Mesothelial cell of epicardium (in vitro differentiated cells): ENCODE measurements at regions not wholly inside any gene's neighbourhood (a gene's known extent, or its start where the extent isn't known, plus 50 kb on each side); places are given as distances from the start of the nearest gene placed in this dataset.

Experiments
- DNase-seq, 2 experiments: peaks; one replicate each; pipeline ENCODE4 v3.0.0; 2021; ENCODE audit warnings: low spot score in 2 of 2; ENCODE audit not compliant: unreplicated experiment in 2 of 2
- H3K27ac Mint-ChIP-seq: 2 replicates; pipeline ENCODE4 v1.8.0; 2021; ENCODE audit warnings: mixed read lengths
- H3K27me3 Mint-ChIP-seq: 2 replicates; pipeline ENCODE4 v1.8.0; 2021; ENCODE audit warnings: low read depth, mixed read lengths
- H3K36me3 Mint-ChIP-seq: 2 replicates; pipeline ENCODE4 v1.8.0; 2021; ENCODE audit warnings: mixed read lengths
- H3K4me1 Mint-ChIP-seq: 2 replicates; pipeline ENCODE4 v1.8.0; 2021; ENCODE audit warnings: mixed read lengths
- H3K4me3 Mint-ChIP-seq: 2 replicates; pipeline ENCODE4 v1.8.0; 2021; ENCODE audit warnings: mild to moderate bottlenecking, moderate library complexity, mixed read lengths
- H3K9me3 Mint-ChIP-seq: 2 replicates; pipeline ENCODE4 v1.8.0; 2021; ENCODE audit warnings: mixed read lengths
- TF ChIP-seq, protein P1 (sequence below): fragments of 200-600 bp; sonication (generic); IDR thresholded peaks from one replicate; pipeline ENCODE4 v1.5.0; 2021; ENCODE audit warnings: antibody characterized with exemption; ENCODE audit not compliant: unreplicated experiment

DNA sequence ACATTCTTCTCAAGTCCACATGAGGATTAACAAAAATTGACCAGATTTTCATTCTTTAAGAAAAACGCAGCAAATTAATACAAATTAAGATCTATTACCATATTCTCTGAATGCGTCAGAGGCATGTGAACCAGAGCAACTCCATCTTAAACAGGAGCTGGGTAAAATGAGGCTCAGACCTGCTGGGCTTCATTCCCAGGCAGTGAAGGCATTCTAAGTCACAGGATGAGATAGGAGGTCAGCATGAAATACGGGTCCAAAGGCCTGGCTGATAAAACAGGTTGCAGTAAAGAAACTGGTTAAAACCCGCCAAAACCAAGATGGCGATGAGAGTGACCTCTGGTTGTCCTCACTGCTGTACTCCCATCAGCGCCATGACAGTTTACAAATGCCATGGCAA, 217.6 kb downstream of the RDH14 start:
- no peak overlapping the region for H3K4me3 Mint-ChIP-seq
- H3K4me1 Mint-ChIP-seq: peaks cover 10% of the 10 kb centered on the region
- peaks cover 12% of the 10 kb centered on the region for H3K9me3 Mint-ChIP-seq
- no peaks in the 10 kb centered on the region for H3K27me3 Mint-ChIP-seq
- DNase-seq: no peak
- TF ChIP-seq, protein P1, sequence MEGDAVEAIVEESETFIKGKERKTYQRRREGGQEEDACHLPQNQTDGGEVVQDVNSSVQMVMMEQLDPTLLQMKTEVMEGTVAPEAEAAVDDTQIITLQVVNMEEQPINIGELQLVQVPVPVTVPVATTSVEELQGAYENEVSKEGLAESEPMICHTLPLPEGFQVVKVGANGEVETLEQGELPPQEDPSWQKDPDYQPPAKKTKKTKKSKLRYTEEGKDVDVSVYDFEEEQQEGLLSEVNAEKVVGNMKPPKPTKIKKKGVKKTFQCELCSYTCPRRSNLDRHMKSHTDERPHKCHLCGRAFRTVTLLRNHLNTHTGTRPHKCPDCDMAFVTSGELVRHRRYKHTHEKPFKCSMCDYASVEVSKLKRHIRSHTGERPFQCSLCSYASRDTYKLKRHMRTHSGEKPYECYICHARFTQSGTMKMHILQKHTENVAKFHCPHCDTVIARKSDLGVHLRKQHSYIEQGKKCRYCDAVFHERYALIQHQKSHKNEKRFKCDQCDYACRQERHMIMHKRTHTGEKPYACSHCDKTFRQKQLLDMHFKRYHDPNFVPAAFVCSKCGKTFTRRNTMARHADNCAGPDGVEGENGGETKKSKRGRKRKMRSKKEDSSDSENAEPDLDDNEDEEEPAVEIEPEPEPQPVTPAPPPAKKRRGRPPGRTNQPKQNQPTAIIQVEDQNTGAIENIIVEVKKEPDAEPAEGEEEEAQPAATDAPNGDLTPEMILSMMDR: no peak
- no peak overlapping the region for H3K27ac Mint-ChIP-seq
- H3K36me3 Mint-ChIP-seq: no peaks in the 10 kb centered on the region

DNA sequence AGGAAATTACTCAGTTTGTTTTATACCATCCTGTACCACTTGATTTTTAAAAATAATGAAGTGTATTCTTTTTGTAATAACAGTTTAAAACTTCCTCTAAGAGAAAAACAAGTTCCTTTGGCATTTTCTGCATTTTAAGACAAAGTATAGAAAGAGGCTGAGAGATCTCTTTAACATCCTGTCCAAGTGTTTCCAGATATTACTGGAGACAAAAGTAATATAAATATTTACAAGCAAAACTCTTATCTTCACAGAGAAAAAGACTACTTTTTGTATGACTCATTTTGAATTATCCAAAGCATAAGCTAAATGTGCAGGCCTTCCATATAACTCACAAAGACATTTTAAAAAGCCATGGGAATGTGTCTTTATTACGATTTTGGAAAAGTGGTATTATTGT, 221.1 kb downstream of the RDH14 start:
- Mint-ChIP-seq H3K36me3 (no peaks in the 10 kb centered on the region), H3K27ac (no peak overlapping the region), H3K4me3 (no peak overlapping the region), H3K9me3 (peaks cover 12% of the 10 kb centered on the region), H3K27me3 (no peaks in the 10 kb centered on the region), H3K4me1 (no peaks in the 10 kb centered on the region)
- TF ChIP-seq, protein P1: no peak
- no peak for DNase-seq

DNA sequence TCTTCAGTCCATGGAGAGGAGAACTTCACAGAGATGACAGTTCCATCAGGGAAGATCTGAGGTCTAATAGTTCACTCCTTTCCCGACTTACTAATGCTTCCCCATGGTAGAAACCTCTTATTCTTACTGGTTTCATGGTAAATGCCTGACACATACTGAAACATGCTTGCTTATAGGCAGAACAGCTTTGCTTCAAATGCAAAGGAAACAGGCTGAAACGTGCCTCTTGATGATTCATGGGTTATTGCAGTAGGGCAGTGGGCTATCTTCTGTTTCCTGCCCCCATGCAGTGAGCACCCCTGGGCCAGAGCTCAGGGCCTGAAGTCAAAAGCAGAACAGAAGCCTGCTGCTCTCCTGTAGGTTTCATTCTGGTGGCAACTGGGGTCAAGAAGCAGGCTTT, 223.5 kb downstream of the RDH14 start:
- no peak overlapping the region for H3K27ac Mint-ChIP-seq

DNA sequence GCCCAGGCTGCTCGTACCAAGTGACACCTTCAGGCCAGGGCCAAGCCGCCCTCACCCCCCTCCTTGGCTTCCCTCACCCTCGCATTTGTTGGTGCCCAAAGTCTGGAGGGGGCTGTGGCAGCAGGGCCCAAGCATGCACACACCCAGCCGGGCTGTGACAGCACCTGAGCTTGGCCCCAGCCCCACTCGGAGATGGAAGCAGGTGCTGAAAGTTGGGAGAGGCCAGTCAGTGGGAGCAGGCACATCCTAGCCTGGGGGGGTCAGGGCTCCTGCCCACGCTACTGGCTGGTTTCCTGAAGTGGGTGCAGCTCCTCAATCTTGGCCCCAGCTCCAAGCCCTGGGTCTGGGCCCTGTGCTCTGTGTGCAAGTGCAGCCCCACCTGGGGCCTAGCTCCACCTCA, 228.0 kb downstream of the RDH14 start:
- Mint-ChIP-seq H3K4me1 (no peaks in the 10 kb centered on the region), H3K9me3 (no peaks in the 10 kb centered on the region), H3K27ac (no peak overlapping the region), H3K36me3 (no peaks in the 10 kb centered on the region), H3K4me3 (no peak overlapping the region), H3K27me3 (no peaks in the 10 kb centered on the region)
- TF ChIP-seq, protein P1: no peak
- no peak for DNase-seq

More for the DNA sequence above, 223.5 kb downstream of the RDH14 start:
- TF ChIP-seq, protein P1: no peak
- DNase-seq: no peak
- Mint-ChIP-seq H3K36me3 (no peaks in the 10 kb centered on the region), H3K4me3 (no peak overlapping the region), H3K4me1 (no peaks in the 10 kb centered on the region), H3K9me3 (peaks cover 3% of the 10 kb centered on the region), H3K27me3 (no peaks in the 10 kb centered on the region)

DNA sequence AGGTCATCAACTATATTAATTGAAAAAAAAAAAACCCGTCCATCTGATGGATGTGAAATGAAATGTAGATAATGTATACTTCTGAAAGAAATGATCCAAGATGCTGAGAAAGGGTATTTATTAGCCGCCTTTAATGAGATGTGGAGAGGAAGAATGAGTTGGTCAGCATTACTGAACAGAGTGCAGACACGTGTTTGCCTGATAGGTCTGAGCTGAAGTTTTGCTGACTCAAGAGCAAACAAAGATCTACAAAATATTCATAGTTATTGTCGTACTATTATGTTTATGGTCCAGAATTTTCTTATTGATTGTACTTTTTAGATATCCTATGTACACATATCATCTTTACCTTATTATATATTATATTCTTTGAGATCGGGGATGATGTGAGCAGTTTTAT, 235.3 kb downstream of the RDH14 start:
- Mint-ChIP-seq H3K9me3 (no peaks in the 10 kb centered on the region), H3K4me1 (no peaks in the 10 kb centered on the region), H3K36me3 (no peaks in the 10 kb centered on the region), H3K27me3 (peaks cover 4% of the 10 kb centered on the region), H3K4me3 (no peak overlapping the region), H3K27ac (no peak overlapping the region)
- TF ChIP-seq, protein P1: no peak
- no peak for DNase-seq

GRCh38 chr2:18319987-18320386, 240.5 kb downstream of the RDH14 start:
- DNase-seq: no peak
- TF ChIP-seq, protein P1: no peak
- H3K27me3 Mint-ChIP-seq: peaks cover 4% of the 10 kb centered on the region
- no peak overlapping the region for H3K27ac Mint-ChIP-seq
- no peaks in the 10 kb centered on the region for H3K36me3 Mint-ChIP-seq
- H3K4me1 Mint-ChIP-seq: no peaks in the 10 kb centered on the region
- no peaks in the 10 kb centered on the region for H3K9me3 Mint-ChIP-seq
- no peak overlapping the region for H3K4me3 Mint-ChIP-seq
